ENCODE measurements at regions not wholly inside any gene's neighbourhood (a gene's known extent, or its start where the extent isn't known, plus 50 kb on each side); places are given as distances from the start of the nearest gene placed in this dataset.

DNA sequence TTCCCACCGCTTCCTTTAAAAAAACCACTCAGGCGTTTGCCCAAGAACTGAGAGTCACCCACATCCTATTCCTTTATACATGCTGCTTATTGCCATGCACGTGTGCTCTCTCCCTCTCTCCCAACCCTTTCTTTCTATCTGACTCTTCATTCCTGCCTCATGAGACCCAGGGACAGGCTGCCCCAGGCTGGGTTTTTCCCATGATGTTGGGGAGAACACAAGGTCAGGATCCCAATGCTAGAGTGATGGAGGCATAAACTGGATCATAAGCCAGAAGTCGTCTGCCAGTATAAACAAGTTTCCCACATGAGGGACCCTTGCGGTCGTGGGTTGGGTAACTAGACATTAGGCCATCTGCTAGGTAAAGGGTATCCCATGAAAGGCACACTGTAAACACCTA lies 64.9 kb downstream of the CD2 start:
- Histone ChIP-seq H3K9me3 (ENCODE audit: control insufficient read depth, insufficient read depth, low read length) (no peaks in the 10 kb centered on the region), H3K9ac (ENCODE audit: low read depth, low read length) (no peak overlapping the region), H3K36me3 (ENCODE audit: insufficient read depth, low read length) (no peaks in the 10 kb centered on the region), H3K4me1 (ENCODE audit: insufficient read depth, low read length) (no peaks in the 10 kb centered on the region)

- Histone ChIP-seq H3K36me3 (ENCODE audit: insufficient read depth, low read length) (no peaks in the 10 kb centered on the region), H3K9ac (ENCODE audit: low read depth, low read length) (no peak overlapping the region), H3K4me1 (ENCODE audit: insufficient read depth, low read length) (peaks cover 7% of the 10 kb centered on the region)
These were observed 66.1 kb downstream of the CD2 start for GRCh38 chr1:116820369-116820768.

DNA sequence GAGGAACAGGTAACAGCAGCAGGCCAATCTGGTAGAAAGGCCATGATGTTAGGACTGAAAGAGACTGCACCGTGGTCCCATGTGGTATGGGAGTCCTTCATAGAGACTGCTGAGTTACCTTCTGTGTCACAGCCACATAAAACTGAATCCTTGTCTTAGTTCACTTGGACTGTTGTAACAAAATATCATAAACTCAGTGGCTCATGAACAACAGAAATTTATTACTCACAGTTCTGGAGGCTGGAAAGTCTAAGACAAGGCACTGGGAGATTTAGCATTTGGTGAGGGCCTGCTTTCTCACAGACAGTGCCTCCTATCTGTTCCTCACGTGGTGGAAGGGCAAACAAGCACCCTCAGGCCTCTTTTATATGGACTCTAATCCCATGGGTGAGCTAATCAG lies 67.5 kb downstream of the CD2 start:
- H3K9me3 ChIP-seq (ENCODE audit: control insufficient read depth, insufficient read depth, low read length): no peaks in the 10 kb centered on the region
- no peaks in the 10 kb centered on the region for H3K36me3 ChIP-seq (ENCODE audit: insufficient read depth, low read length)
- no peak overlapping the region for H3K9ac ChIP-seq (ENCODE audit: low read depth, low read length)
- peaks cover 13% of the 10 kb centered on the region for H3K4me1 ChIP-seq (ENCODE audit: insufficient read depth, low read length)

More at GRCh38 chr1:116820369-116820768, 66.1 kb downstream of the CD2 start:
- no peaks in the 10 kb centered on the region for H3K9me3 ChIP-seq (ENCODE audit: control insufficient read depth, insufficient read depth, low read length)

DNA sequence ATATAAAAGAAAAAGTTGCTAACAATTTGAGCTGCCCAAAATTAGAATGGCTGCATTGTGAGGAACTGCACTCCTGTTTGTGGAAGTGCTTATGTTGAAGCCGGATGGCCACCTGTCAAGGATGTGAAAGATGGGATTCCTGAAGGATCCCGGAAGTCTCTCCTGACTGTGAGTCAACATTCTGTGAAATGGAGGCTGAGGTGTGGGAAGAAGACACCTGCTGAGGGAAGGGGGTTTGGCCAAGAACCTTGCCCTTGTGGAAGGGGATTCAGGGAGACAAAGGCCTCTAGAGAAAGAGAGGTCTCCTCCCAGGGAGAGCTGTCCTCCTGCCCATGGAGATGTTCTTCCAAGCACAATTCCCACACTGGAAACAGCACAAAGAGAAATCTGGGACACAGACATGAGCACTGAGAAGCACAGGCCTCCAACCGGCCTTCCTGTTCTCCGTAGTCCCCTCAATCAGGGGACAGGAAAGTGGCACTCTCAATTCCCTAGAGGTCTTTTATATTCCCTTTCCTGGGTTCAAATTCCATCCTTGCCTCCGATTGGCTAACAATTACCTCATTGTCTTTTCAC lies 70.5 kb downstream of the CD2 start:
- Histone ChIP-seq H3K4me1 (ENCODE audit: insufficient read depth, low read length) (peaks cover 13% of the 10 kb centered on the region), H3K9ac (ENCODE audit: low read depth, low read length) (no peak overlapping the region), H3K9me3 (ENCODE audit: control insufficient read depth, insufficient read depth, low read length) (no peaks in the 10 kb centered on the region), H3K36me3 (ENCODE audit: insufficient read depth, low read length) (no peaks in the 10 kb centered on the region)

- Histone ChIP-seq H3K4me1 (ENCODE audit: insufficient read depth, low read length) (peaks cover 13% of the 10 kb centered on the region), H3K36me3 (ENCODE audit: insufficient read depth, low read length) (no peaks in the 10 kb centered on the region), H3K9me3 (ENCODE audit: control insufficient read depth, insufficient read depth, low read length) (no peaks in the 10 kb centered on the region), H3K9ac (ENCODE audit: low read depth, low read length) (no peak overlapping the region)
These were observed 71.0 kb downstream of the CD2 start for GRCh38 chr1:116825207-116825719.

- H3K36me3 ChIP-seq (ENCODE audit: insufficient read depth, low read length): no peaks in the 10 kb centered on the region
- no peak overlapping the region for H3K9ac ChIP-seq (ENCODE audit: low read depth, low read length)
- peaks cover 13% of the 10 kb centered on the region for H3K4me1 ChIP-seq (ENCODE audit: insufficient read depth, low read length)
- H3K9me3 ChIP-seq (ENCODE audit: control insufficient read depth, insufficient read depth, low read length): no peaks in the 10 kb centered on the region
These were observed 71.6 kb downstream of the CD2 start for GRCh38 chr1:116825720-116826438.

GRCh38 chr1:116826818-116827606 lies 72.8 kb downstream of the CD2 start:
- Histone ChIP-seq H3K4me1 (ENCODE audit: insufficient read depth, low read length) (peaks cover 15% of the 10 kb centered on the region), H3K9me3 (ENCODE audit: control insufficient read depth, insufficient read depth, low read length) (no peaks in the 10 kb centered on the region), H3K9ac (ENCODE audit: low read depth, low read length) (no peak overlapping the region)

GRCh38 chr1:116827607-116828105 lies 73.4 kb downstream of the CD2 start:
- no peak overlapping the region for H3K9ac ChIP-seq (ENCODE audit: low read depth, low read length)
- H3K4me1 ChIP-seq (ENCODE audit: insufficient read depth, low read length): peaks cover 19% of the 10 kb centered on the region
- no peaks in the 10 kb centered on the region for H3K36me3 ChIP-seq (ENCODE audit: insufficient read depth, low read length)
- H3K9me3 ChIP-seq (ENCODE audit: control insufficient read depth, insufficient read depth, low read length): no peaks in the 10 kb centered on the region

More at GRCh38 chr1:116826818-116827606, 72.8 kb downstream of the CD2 start:
- no peaks in the 10 kb centered on the region for H3K36me3 ChIP-seq (ENCODE audit: insufficient read depth, low read length)

- Histone ChIP-seq H3K4me1 (ENCODE audit: insufficient read depth, low read length) (peaks cover 28% of the 10 kb centered on the region), H3K9ac (ENCODE audit: low read depth, low read length) (no peak overlapping the region; the same call in 1 of the 2 replicates), H3K36me3 (ENCODE audit: insufficient read depth, low read length) (no peaks in the 10 kb centered on the region), H3K9me3 (ENCODE audit: control insufficient read depth, insufficient read depth, low read length) (peaks cover 5% of the 10 kb centered on the region)
These were observed 77.3 kb upstream of the PTGFRN start for GRCh38 chr1:116832308-116832931.

- peaks cover 5% of the 10 kb centered on the region for H3K9me3 ChIP-seq (ENCODE audit: control insufficient read depth, insufficient read depth, low read length)
- no peak overlapping the region for H3K9ac ChIP-seq (ENCODE audit: low read depth, low read length)
- H3K36me3 ChIP-seq (ENCODE audit: insufficient read depth, low read length): no peaks in the 10 kb centered on the region
These were observed 76.7 kb upstream of the PTGFRN start for GRCh38 chr1:116832932-116833578.

DNA sequence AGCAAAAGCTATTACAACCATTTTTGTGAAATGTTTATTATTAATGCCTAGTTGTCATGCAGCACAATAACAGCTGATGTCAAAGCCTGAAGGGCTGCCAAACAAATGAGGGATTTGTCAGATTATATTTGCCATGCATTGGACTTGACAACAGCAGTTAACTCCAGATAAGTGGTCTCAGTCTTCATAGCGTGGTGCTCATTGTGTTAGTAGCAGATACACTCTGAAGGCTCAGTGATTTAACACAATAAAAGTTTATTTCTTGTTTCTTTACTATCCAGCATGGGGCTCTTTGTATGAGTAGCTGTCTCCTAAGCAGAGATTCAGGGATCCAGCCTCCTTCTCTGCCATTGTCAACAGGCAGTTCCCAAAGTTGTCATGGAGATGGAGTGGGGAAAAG lies 76.0 kb upstream of the PTGFRN start:
- no peak overlapping the region for H3K9ac ChIP-seq (ENCODE audit: low read depth, low read length)
- H3K36me3 ChIP-seq (ENCODE audit: insufficient read depth, low read length): no peaks in the 10 kb centered on the region
- peaks cover 28% of the 10 kb centered on the region for H3K4me1 ChIP-seq (ENCODE audit: insufficient read depth, low read length)
- H3K9me3 ChIP-seq (ENCODE audit: control insufficient read depth, insufficient read depth, low read length): peaks cover 5% of the 10 kb centered on the region

More at GRCh38 chr1:116832932-116833578, 76.7 kb upstream of the PTGFRN start:
- H3K4me1 ChIP-seq (ENCODE audit: insufficient read depth, low read length): peaks cover 28% of the 10 kb centered on the region

- no peaks in the 10 kb centered on the region for H3K36me3 ChIP-seq (ENCODE audit: insufficient read depth, low read length)
- peaks cover 28% of the 10 kb centered on the region for H3K4me1 ChIP-seq (ENCODE audit: insufficient read depth, low read length)
- H3K9me3 ChIP-seq (ENCODE audit: control insufficient read depth, insufficient read depth, low read length): peaks cover 5% of the 10 kb centered on the region
- no peak overlapping the region for H3K9ac ChIP-seq (ENCODE audit: low read depth, low read length)
These were observed 75.1 kb upstream of the PTGFRN start for GRCh38 chr1:116834595-116834994.

DNA sequence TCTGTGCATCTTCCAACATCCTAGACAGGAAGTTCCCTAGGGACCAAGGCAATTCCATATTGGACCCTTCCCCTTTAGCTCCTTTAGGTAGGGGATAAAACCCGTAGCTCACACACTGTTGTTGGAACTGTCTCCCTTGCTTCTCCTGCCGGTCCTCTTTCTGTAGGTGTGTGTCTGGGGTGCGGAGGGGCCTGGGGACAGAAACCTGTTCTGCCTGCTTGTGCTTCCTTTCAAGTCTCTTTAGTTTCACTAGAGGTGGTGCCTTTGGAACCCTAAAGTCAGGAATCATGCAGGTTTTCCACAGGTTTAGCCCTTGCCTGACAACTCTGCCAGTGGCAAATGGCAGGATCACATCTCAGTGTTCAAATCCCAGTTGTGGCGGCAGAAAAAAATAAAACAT lies 74.6 kb upstream of the PTGFRN start:
- H3K9me3 ChIP-seq (ENCODE audit: control insufficient read depth, insufficient read depth, low read length): peaks cover 5% of the 10 kb centered on the region
- no peaks in the 10 kb centered on the region for H3K36me3 ChIP-seq (ENCODE audit: insufficient read depth, low read length)
- H3K4me1 ChIP-seq (ENCODE audit: insufficient read depth, low read length): peaks cover 28% of the 10 kb centered on the region
- no peak overlapping the region for H3K9ac ChIP-seq (ENCODE audit: low read depth, low read length)

DNA sequence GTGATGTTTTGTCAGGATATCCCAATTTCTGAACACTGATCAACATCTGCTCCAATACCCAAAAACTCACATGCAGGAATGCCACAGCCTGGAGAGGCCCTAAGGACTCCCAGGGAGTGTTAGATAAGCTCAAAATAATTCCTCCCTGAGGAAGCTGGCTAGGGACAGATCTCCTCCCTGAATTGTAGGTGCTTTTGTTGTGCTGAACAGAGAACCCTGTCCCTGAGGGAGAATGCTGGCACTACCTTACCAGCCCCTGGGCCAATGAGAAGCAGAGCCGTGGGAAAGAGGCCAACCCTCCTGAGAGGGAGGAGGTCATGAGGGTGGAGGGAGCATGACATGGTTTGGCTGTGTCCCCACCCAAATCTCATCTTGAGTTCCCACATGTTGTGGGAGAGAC lies 73.6 kb upstream of the PTGFRN start:
- H3K9ac ChIP-seq (ENCODE audit: low read depth, low read length): no peak overlapping the region
- no peaks in the 10 kb centered on the region for H3K36me3 ChIP-seq (ENCODE audit: insufficient read depth, low read length)
- H3K4me1 ChIP-seq (ENCODE audit: insufficient read depth, low read length): peaks cover 28% of the 10 kb centered on the region
- peaks cover 5% of the 10 kb centered on the region for H3K9me3 ChIP-seq (ENCODE audit: control insufficient read depth, insufficient read depth, low read length)

Data from ES-I3 (cell line).